ENCODE measurements at regions not wholly inside any gene's neighbourhood (a gene's known extent, or its start where the extent isn't known, plus 50 kb on each side); places are given as distances from the start of the nearest gene placed in this dataset.
A peak's percentile ranks its signal among the peaks of the same experiment; 100 is the strongest.
"Not testable (repeated sequence)": the region's sequence is repeated elsewhere in the genome, so short reads cannot be mapped to it uniquely, and the experiment has no call there.

DNA sequence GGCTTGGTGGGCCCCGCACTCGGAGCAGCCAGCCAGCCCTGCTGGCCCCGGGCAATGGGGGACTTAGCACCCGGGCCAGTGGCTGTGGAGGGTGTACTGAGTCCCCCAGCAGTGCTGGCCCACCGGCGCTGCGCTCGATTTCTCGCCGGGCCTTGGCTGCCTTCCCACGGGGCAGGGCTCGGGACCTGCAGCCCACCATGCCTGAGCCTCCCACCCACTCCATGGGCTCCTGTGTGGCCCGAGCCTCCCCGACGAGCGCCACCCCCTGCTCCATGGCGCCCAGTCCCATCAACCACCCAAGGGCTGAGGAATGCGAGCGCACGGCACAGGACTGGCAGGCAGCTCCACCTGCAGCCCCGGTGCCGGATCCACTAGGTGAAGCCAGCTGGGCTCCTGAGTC lies 202.2 kb downstream of the ZC3H11B start:
- H3K4me1 Mint-ChIP-seq; H3K27ac Mint-ChIP-seq; H3K4me3 Mint-ChIP-seq; CTCF ChIA-PET; ATAC-seq; H3K9me3 Mint-ChIP-seq (ENCODE audit: low read depth); H3K36me3 Mint-ChIP-seq; DNase-seq: not testable (repeated sequence)
- peaks cover 14% of the 10 kb centered on the region for H3K27me3 Mint-ChIP-seq

- no peak for DNase-seq
- Mint-ChIP-seq H3K36me3 (no peaks in the 10 kb centered on the region), H3K9me3 (ENCODE audit: low read depth) (no peaks in the 10 kb centered on the region), H3K27me3 (peaks cover 12% of the 10 kb centered on the region), H3K4me1 (no peaks in the 10 kb centered on the region), H3K4me3 (no peak overlapping the region), H3K27ac (no peak overlapping the region)
- no peak for ATAC-seq
- CTCF ChIA-PET, result no interaction called here
Measured at GRCh38 chr1:219405531-219406331, 207.2 kb downstream of the ZC3H11B start.

GRCh38 chr1:219404629-219405028 lies 208.3 kb downstream of the ZC3H11B start:
- ATAC-seq (no peak), DNase-seq (no peak)
- H3K4me3 Mint-ChIP-seq, result no peak overlapping the region
- H3K9me3 Mint-ChIP-seq (ENCODE audit: low read depth), result no peaks in the 10 kb centered on the region
- CTCF ChIA-PET, result no interaction called here
- H3K27ac Mint-ChIP-seq, result no peak overlapping the region
- H3K27me3 Mint-ChIP-seq, result peaks cover 12% of the 10 kb centered on the region
- no peaks in the 10 kb centered on the region for H3K36me3 Mint-ChIP-seq
- H3K4me1 Mint-ChIP-seq, result no peaks in the 10 kb centered on the region

- Mint-ChIP-seq H3K9me3 (ENCODE audit: low read depth) (peaks cover 2% of the 10 kb centered on the region), H3K27ac (no peak overlapping the region), H3K36me3 (no peaks in the 10 kb centered on the region), H3K4me3 (no peak overlapping the region), H3K4me1 (no peaks in the 10 kb centered on the region), H3K27me3 (peaks cover 12% of the 10 kb centered on the region)
- CTCF ChIA-PET, result no interaction called here
- ATAC-seq (no peak), DNase-seq (no peak)
Measured at GRCh38 chr1:219402925-219403324, 210.0 kb downstream of the ZC3H11B start.

DNA sequence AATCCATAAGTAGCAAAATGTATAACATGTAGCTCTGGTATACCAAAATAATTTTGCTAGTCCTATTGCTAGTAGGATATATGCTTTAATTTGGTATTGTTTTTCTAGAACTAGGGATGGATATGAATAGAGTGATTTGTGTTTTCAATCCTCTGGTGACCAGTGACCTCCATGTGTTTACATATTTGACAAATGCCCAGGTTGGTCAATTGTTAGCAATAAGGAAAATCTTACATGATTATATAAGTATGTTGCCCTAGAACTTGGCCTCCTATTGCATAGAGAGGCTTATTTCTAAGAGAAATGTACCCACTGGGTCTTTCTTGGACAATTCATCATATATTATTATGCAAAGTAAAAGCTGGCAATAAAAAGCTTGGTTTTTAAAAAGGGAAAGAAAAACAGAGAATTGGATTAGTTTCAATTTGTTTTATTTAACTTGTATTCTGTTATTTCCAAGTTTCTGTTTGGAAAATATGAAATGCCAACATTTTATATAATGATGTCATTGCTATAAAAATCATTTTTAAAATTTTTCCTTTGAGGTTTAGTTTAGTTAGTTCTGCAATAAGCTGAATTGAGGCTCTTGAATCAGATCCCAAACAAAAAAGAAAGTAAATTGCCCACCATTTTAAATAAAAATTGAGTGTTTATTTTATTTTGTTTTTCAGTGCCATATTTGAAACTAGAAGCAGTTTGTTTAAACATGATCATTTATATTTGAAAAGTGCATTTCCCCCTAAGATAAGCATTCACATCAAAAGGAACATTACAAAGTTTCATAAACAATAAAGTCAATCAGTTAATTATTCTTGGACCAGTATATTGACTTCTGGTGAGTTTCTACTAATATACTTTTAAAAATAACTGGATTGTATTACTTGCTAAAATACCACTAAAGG lies 210.9 kb downstream of the ZC3H11B start:
- Mint-ChIP-seq H3K27ac (no peak overlapping the region), H3K27me3 (peaks cover 11% of the 10 kb centered on the region), H3K9me3 (ENCODE audit: low read depth) (peaks cover 2% of the 10 kb centered on the region), H3K4me1 (no peaks in the 10 kb centered on the region), H3K36me3 (no peaks in the 10 kb centered on the region), H3K4me3 (no peak overlapping the region)
- CTCF ChIA-PET, result no interaction called here
- no peak for DNase-seq
- no peak for ATAC-seq

- H3K4me1 Mint-ChIP-seq, result no peaks in the 10 kb centered on the region
- no peak for ATAC-seq
- H3K9me3 Mint-ChIP-seq (ENCODE audit: low read depth), result peaks cover 9% of the 10 kb centered on the region
- CTCF ChIA-PET, result no interaction called here
- peaks cover 14% of the 10 kb centered on the region for H3K27me3 Mint-ChIP-seq
- H3K27ac Mint-ChIP-seq, result no peak overlapping the region
- no peak overlapping the region for H3K4me3 Mint-ChIP-seq
- no peaks in the 10 kb centered on the region for H3K36me3 Mint-ChIP-seq
- DNase-seq, result no peak
Measured at GRCh38 chr1:219399446-219399845, 213.5 kb downstream of the ZC3H11B start.

GRCh38 chr1:219398815-219399396 lies 214.0 kb downstream of the ZC3H11B start:
- Mint-ChIP-seq H3K4me3 (no peak overlapping the region), H3K27ac (no peak overlapping the region), H3K27me3 (peaks cover 14% of the 10 kb centered on the region), H3K4me1 (no peaks in the 10 kb centered on the region), H3K36me3 (no peaks in the 10 kb centered on the region), H3K9me3 (ENCODE audit: low read depth) (peaks cover 9% of the 10 kb centered on the region)
- no peak for ATAC-seq
- CTCF ChIA-PET, result no interaction called here
- no peak for DNase-seq

DNA sequence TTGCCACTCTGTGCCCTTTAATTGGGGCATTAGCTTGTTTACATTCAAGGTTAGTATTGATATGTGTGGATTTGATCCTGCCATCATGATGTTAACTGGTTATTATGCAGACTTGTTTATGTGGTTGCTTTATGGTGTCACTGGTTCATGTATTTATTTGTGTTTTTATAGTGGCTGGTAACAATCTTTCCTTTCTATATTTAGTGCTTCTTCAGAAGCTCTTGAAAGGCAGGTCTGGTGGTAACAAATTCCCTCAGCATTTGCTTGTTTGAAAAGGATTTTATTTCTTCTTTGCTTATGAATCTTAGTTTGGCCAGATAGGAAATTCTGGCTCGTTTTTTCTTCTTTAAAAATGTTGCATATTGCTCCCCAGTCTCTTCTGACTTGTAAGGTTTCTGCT lies 215.4 kb downstream of the ZC3H11B start:
- Mint-ChIP-seq H3K9me3 (ENCODE audit: low read depth) (peaks cover 9% of the 10 kb centered on the region), H3K36me3 (no peaks in the 10 kb centered on the region), H3K27me3 (peaks cover 13% of the 10 kb centered on the region), H3K4me1 (no peaks in the 10 kb centered on the region), H3K27ac (no peak overlapping the region), H3K4me3 (no peak overlapping the region)
- ATAC-seq, result no peak
- CTCF ChIA-PET, result no interaction called here
- DNase-seq, result no peak

GRCh38 chr1:219391297-219391696 lies 217.6 kb downstream of the LYPLAL1 start:
- CTCF ChIA-PET, result no interaction called here
- Mint-ChIP-seq H3K36me3 (no peaks in the 10 kb centered on the region), H3K4me3 (no peak overlapping the region), H3K4me1 (peaks cover 8% of the 10 kb centered on the region), H3K27ac (no peak overlapping the region), H3K9me3 (ENCODE audit: low read depth) (peaks cover 2% of the 10 kb centered on the region), H3K27me3 (peaks cover 35% of the 10 kb centered on the region)
- DNase-seq, result no peak
- no peak for ATAC-seq

- Mint-ChIP-seq H3K36me3 (no peaks in the 10 kb centered on the region), H3K4me1 (peaks cover 8% of the 10 kb centered on the region), H3K9me3 (ENCODE audit: low read depth) (no peaks in the 10 kb centered on the region), H3K4me3 (no peak overlapping the region), H3K27me3 (peaks cover 22% of the 10 kb centered on the region), H3K27ac (no peak overlapping the region)
- ATAC-seq (no peak), DNase-seq (no peak)
- CTCF ChIA-PET, result no interaction called here
Measured at GRCh38 chr1:219387211-219387610, 213.5 kb downstream of the LYPLAL1 start.

DNA sequence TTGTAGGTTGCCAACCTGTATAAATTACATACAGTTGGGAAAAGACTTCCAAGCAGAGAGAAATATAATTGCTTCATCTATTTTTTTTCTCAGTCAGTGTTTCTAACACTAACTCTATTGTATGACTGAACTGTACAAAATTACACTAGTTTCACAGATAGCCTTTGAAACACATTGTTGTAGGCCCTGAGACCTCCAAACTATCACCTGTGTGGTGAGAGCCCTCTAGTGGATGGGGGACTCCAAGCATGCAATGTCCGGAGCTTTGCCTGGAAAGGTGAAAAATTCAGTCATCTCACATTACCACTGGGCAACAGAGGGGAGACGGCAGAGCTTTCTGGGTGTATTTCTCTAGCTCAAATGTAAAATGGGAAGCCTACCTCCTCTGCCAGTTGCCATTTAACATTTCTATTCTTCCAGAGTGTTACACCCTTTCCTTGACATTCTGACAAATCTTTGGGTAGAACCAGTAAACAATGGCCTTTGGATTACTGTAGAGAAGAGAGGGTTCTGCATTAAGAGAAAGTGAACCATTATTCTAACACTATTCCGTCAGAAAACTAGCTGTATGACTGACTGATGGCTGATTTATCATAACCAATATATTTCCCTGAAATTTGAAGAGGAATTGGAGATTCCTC lies 212.2 kb downstream of the LYPLAL1 start:
- Mint-ChIP-seq H3K27ac (no peak overlapping the region), H3K4me3 (no peak overlapping the region), H3K4me1 (peaks cover under 1% of the 10 kb centered on the region), H3K9me3 (ENCODE audit: low read depth) (no peaks in the 10 kb centered on the region), H3K27me3 (peaks cover 17% of the 10 kb centered on the region), H3K36me3 (no peaks in the 10 kb centered on the region)
- CTCF ChIA-PET, result interaction anchor here (0.7 to 1.0 kb wide), 2 partner anchors 22 to 179 kb away, joined by 3 to 6 read pairs; no protein-coding TSS in a partner anchor
- ATAC-seq (no peak), DNase-seq (peak; percentile 46)

- no peak for ATAC-seq
- no peak for DNase-seq
- H3K36me3 Mint-ChIP-seq, result no peaks in the 10 kb centered on the region
- no peaks in the 10 kb centered on the region for H3K4me1 Mint-ChIP-seq
- H3K4me3 Mint-ChIP-seq, result no peak overlapping the region
- peaks cover 10% of the 10 kb centered on the region for H3K27me3 Mint-ChIP-seq
- no peak overlapping the region for H3K27ac Mint-ChIP-seq
- H3K9me3 Mint-ChIP-seq (ENCODE audit: low read depth), result no peaks in the 10 kb centered on the region
- CTCF ChIA-PET, result no interaction called here
Measured at GRCh38 chr1:219383281-219383680, 209.6 kb downstream of the LYPLAL1 start.

DNA sequence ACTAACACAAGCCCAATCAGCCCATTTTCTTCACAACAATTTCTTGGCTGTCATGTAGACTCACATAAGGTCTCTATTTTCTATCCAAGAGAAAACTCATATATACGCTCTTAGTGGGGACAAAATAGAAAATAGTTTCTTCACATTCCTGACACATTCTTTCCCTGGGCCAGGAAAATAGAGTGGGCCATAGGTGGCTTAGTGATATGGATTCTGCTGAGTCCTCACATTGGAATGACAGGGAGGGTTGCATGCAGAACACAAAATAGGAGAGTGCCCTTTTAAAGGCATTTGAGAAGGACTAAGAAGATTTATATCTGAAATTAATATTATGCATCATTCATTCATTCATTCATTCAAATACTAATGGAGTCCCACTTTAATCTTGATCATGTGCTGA lies 207.7 kb downstream of the LYPLAL1 start:
- CTCF ChIA-PET, result no interaction called here
- Mint-ChIP-seq H3K27ac (no peak overlapping the region), H3K36me3 (no peaks in the 10 kb centered on the region), H3K4me1 (no peaks in the 10 kb centered on the region), H3K9me3 (ENCODE audit: low read depth) (no peaks in the 10 kb centered on the region), H3K4me3 (no peak overlapping the region), H3K27me3 (peaks cover 2% of the 10 kb centered on the region)
- DNase-seq (no peak), ATAC-seq (no peak)

Measured in activated CD8-positive, alpha-beta memory T cell treated with anti-CD3 and anti-CD28 coated beads, Interleukin-2, amount 10 ng/mL, durations not matched to agents 7 days and 5 days (primary cell).